Upper lobe of left lung (tissue), 4 donors: ENCODE measurements at regions not wholly inside any gene's neighbourhood (a gene's known extent, or its start where the extent isn't known, plus 50 kb on each side); places are given as distances from the start of the nearest gene placed in this dataset.

Experiments
- EP300 ChIP-seq, 4 donors: sonication (generic); formaldehyde crosslinking; IDR thresholded peaks; one replicate each; pipeline ENCODE4 v1.5.1; 2017; ENCODE audit warnings: antibody characterized with exemption in 4 of 4, control low read depth in 2 of 4
- POLR2A ChIP-seq, 4 donors: fragments of 450-650 bp; IDR thresholded peaks; one replicate each; pipeline ENCODE4 v1.5.1; 2016 to 2017; ENCODE audit warnings: antibody characterized with exemption in 4 of 4, mild to moderate bottlenecking in 2 of 4
- TF ChIP-seq, protein P1 (sequence below), 6 experiments: fragments of 450-650 bp in 4 of 6; fragments of 200-600 bp in 2 of 6; sonication (generic) in 2 of 6; IDR thresholded peaks; one replicate each; pipeline ENCODE4 v1.5.1; 2016 to 2019; ENCODE audit warnings: antibody characterized with exemption in 6 of 6

DNA sequence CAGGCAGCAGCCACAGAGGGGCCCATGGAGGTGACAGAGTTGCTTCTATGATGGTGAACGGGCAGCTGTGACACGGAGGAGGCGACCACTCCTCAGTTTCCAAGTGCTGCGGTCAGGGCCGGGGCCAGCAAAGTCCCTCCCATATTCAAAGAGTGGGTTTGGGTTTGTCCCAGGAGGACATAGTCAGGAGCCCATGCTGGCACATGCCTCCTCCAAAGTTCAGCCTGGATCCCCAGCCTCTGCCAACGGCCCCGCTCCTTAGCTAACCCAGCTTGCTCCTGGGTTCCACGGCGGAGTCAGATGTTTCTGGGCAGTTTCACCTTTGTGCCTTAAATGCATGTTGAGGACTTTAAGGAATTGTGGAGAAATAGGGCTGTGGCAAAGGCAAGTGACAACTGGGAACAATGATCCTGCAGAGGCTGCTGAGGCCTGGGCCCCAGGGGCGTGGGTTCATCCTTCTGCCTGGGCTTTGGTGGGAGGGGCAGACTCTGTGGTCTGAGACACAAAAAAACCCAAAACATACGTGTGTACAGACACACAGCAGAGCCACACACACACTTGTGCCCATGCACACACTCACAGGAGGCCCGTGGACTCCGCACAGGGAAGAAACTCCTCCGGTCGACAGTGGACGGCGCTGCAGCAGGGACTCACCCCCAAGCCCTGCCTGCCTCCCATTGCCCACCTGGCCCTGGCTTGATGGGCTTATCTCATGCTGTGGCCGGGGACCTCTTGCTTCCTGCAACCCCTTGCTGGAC lies 399.4 kb downstream of the TMEM121 start:
- TF ChIP-seq POLR2A (IDR thresholded peaks at IDR 0.05) (no peak), EP300 (IDR thresholded peaks at IDR 0.05) (no peak)
- TF ChIP-seq, protein P1, sequence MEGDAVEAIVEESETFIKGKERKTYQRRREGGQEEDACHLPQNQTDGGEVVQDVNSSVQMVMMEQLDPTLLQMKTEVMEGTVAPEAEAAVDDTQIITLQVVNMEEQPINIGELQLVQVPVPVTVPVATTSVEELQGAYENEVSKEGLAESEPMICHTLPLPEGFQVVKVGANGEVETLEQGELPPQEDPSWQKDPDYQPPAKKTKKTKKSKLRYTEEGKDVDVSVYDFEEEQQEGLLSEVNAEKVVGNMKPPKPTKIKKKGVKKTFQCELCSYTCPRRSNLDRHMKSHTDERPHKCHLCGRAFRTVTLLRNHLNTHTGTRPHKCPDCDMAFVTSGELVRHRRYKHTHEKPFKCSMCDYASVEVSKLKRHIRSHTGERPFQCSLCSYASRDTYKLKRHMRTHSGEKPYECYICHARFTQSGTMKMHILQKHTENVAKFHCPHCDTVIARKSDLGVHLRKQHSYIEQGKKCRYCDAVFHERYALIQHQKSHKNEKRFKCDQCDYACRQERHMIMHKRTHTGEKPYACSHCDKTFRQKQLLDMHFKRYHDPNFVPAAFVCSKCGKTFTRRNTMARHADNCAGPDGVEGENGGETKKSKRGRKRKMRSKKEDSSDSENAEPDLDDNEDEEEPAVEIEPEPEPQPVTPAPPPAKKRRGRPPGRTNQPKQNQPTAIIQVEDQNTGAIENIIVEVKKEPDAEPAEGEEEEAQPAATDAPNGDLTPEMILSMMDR (IDR thresholded peaks at IDR 0.05), result no peak
